ENCODE measurements at regions not wholly inside any gene's neighbourhood (a gene's known extent, or its start where the extent isn't known, plus 50 kb on each side); places are given as distances from the start of the nearest gene placed in this dataset.

GRCh38 chr12:131436922-131437705, 273.8 kb upstream of the SFSWAP start:
- TF ChIP-seq GATA3 (IDR thresholded peaks at IDR 0.05; ENCODE audit: low read depth, low read length) (no peak), GATA2 (IDR thresholded peaks at IDR 0.05; ENCODE audit: low read depth, low read length) (no peak)
